Caco-2 (cell line): ENCODE measurements at regions not wholly inside any gene's neighbourhood (a gene's known extent, or its start where the extent isn't known, plus 50 kb on each side); places are given as distances from the start of the nearest gene placed in this dataset.

Experiments
- BruUV-seq: library from RNA; stranded (reverse); fragments of 400-500 nt; replicated peaks from 2 replicates; lab custom pipeline; 2021; lab: Mats Ljungman, UMichigan
- CTCF ChIA-PET: fragments of 300-600 bp; sonication (Branson Sonifier 250); formaldehyde crosslinking; loops from one replicate; lab custom pipeline; 2022; ENCODE audit warnings: antibody characterized with exemption; lab: Charles Lee
- POLR2A ChIA-PET: fragments of 300-600 bp; sonication (Branson Sonifier 250); formaldehyde crosslinking; loops from one replicate; lab custom pipeline; 2022; ENCODE audit warnings: antibody characterized with exemption; lab: Charles Lee
- DNase-seq, 2 experiments: peaks; one replicate each; pipeline versions ENCODE4 v3.0.0 to v3.0.0-alpha.2; 2020 to 2022
- H3K27me3 ChIP-seq: replicated peaks from 2 replicates; pipeline ENCODE4 v1.6.0; 2011; ENCODE audit warnings: low read length; ENCODE audit not compliant: control insufficient read depth, insufficient read depth
- H3K36me3 ChIP-seq: 2 replicates; pipeline ENCODE4 v1.5.1; 2011; ENCODE audit warnings: low read length; ENCODE audit not compliant: control insufficient read depth, insufficient read depth
- H3K4me1 ChIP-seq: fragments of 250-450 bp; sonication (Bioruptor Pico); 2 replicates; pipeline ENCODE4 v1.5.1; 2020; ENCODE audit warnings: mild to moderate bottlenecking
- H3K4me3 ChIP-seq: 2 replicates; pipeline ENCODE4 v1.5.1; 2011; ENCODE audit warnings: low read depth, mild to moderate bottlenecking, control low read depth, low read length
- H3K9me3 ChIP-seq: fragments of 250-450 bp; sonication (Bioruptor Pico); 2 replicates; pipeline ENCODE4 v1.5.1; 2020; ENCODE audit warnings: mild to moderate bottlenecking, moderate library complexity
- H3K27ac Mint-ChIP-seq: one replicate; pipeline ENCODE4 v1.8.0; 2022; ENCODE audit warnings: mixed read lengths; ENCODE audit not compliant: unreplicated experiment
- H3K27me3 Mint-ChIP-seq: one replicate; pipeline ENCODE4 v1.8.0; 2022; ENCODE audit warnings: mixed read lengths; ENCODE audit not compliant: insufficient read depth, unreplicated experiment
- H3K36me3 Mint-ChIP-seq: one replicate; pipeline ENCODE4 v1.8.0; 2022; ENCODE audit warnings: mild to moderate bottlenecking, mixed read lengths; ENCODE audit not compliant: insufficient read depth, unreplicated experiment
- H3K4me1 Mint-ChIP-seq: one replicate; pipeline ENCODE4 v1.8.0; 2022; ENCODE audit warnings: low read depth, mixed read lengths; ENCODE audit not compliant: unreplicated experiment
- H3K4me3 Mint-ChIP-seq: one replicate; pipeline ENCODE4 v1.8.0; 2022; ENCODE audit warnings: mild to moderate bottlenecking, moderate library complexity, mixed read lengths; ENCODE audit not compliant: unreplicated experiment
- H3K9me3 Mint-ChIP-seq: one replicate; pipeline ENCODE4 v1.8.0; 2022; ENCODE audit warnings: mixed read lengths; ENCODE audit not compliant: unreplicated experiment
- CTCF ChIP-seq, 2 experiments: fragments of 200-600 bp in 1 of 2; IDR thresholded peaks; 1 replicate in 1 of 2; 2 replicates in 1 of 2; pipeline versions ENCODE4 v1.5.1 to v1.8.0; 2011 to 2022; ENCODE audit warnings: antibody characterized with exemption in 1 of 2, control low read depth in 1 of 2, inconsistent platforms in 1 of 2, low read depth in 1 of 2, low read length in 1 of 2, mild to moderate bottlenecking in 1 of 2, moderate library complexity in 1 of 2; ENCODE audit not compliant: insufficient read depth in 1 of 2, severe bottlenecking in 1 of 2, unreplicated experiment in 1 of 2
- intact Hi-C: fragments of 100-400 bp; cut with micrococcal nuclease; formaldehyde crosslinking; loops from one replicate; pipeline ENCODE4 v1.10.0; 2022; ENCODE audit not compliant: unreplicated experiment

- ChIA-PET CTCF (no interaction called here), POLR2A (no interaction called here)
- Histone ChIP-seq H3K9me3 (no peaks in the 10 kb centered on the region), H3K4me1 (no peaks in the 10 kb centered on the region), H3K4me3 (no peak overlapping the region), H3K36me3 (no peaks in the 10 kb centered on the region), H3K27me3 (no peaks in the 10 kb centered on the region)
- no peak overlapping the region for H3K4me3 Mint-ChIP-seq
- no peak for DNase-seq
- no peak for TF ChIP-seq CTCF (IDR thresholded peaks at IDR 0.05; ENCODE audit: insufficient read depth in 1 of 2, low read depth in 1 of 2, low read length in 1 of 2, severe bottlenecking in 1 of 2, unreplicated experiment in 1 of 2)
- no TSS peak for BruUV-seq
- H3K4me1 Mint-ChIP-seq = no peaks in the 10 kb centered on the region
- peaks cover 9% of the 10 kb centered on the region for H3K27me3 Mint-ChIP-seq
- intact Hi-C loops = no loop called here
- H3K36me3 Mint-ChIP-seq = no peaks in the 10 kb centered on the region
- H3K9me3 Mint-ChIP-seq = no peaks in the 10 kb centered on the region
- no peak overlapping the region for H3K27ac Mint-ChIP-seq
Observed at GRCh38 chr21:38556390-38556789, 58.1 kb upstream of the ERG start.

GRCh38 chr21:38561205-38561604, 62.9 kb upstream of the ERG start:
- no peak overlapping the region for H3K4me3 Mint-ChIP-seq
- H3K4me1 Mint-ChIP-seq = no peaks in the 10 kb centered on the region
- no peaks in the 10 kb centered on the region for H3K9me3 ChIP-seq
- no peak overlapping the region for H3K27ac Mint-ChIP-seq
- peaks cover 12% of the 10 kb centered on the region for H3K27me3 Mint-ChIP-seq
- H3K4me3 ChIP-seq = no peak overlapping the region
- no peaks in the 10 kb centered on the region for H3K36me3 ChIP-seq
- ChIA-PET POLR2A (no interaction called here), CTCF (no interaction called here)
- H3K36me3 Mint-ChIP-seq = no peaks in the 10 kb centered on the region
- H3K9me3 Mint-ChIP-seq = no peaks in the 10 kb centered on the region
- DNase-seq = no peak
- BruUV-seq = no TSS peak
- intact Hi-C loops = no loop called here
- H3K27me3 ChIP-seq = no peaks in the 10 kb centered on the region
- TF ChIP-seq CTCF (IDR thresholded peaks at IDR 0.05; ENCODE audit: insufficient read depth in 1 of 2, low read depth in 1 of 2, low read length in 1 of 2, severe bottlenecking in 1 of 2, unreplicated experiment in 1 of 2) = no peak
- no peaks in the 10 kb centered on the region for H3K4me1 ChIP-seq

- H3K36me3 ChIP-seq = no peaks in the 10 kb centered on the region
- Mint-ChIP-seq H3K4me3 (no peak overlapping the region), H3K27me3 (peaks cover 12% of the 10 kb centered on the region), H3K27ac (no peak overlapping the region), H3K9me3 (no peaks in the 10 kb centered on the region), H3K36me3 (no peaks in the 10 kb centered on the region), H3K4me1 (no peaks in the 10 kb centered on the region)
- ChIA-PET POLR2A (no interaction called here), CTCF (no interaction called here)
- TF ChIP-seq CTCF (IDR thresholded peaks at IDR 0.05; ENCODE audit: insufficient read depth in 1 of 2, low read depth in 1 of 2, low read length in 1 of 2, severe bottlenecking in 1 of 2, unreplicated experiment in 1 of 2) = no peak
- H3K4me1 ChIP-seq = no peaks in the 10 kb centered on the region
- intact Hi-C loops = no loop called here
- no TSS peak for BruUV-seq
- no peak for DNase-seq
- H3K9me3 ChIP-seq = no peaks in the 10 kb centered on the region
- no peaks in the 10 kb centered on the region for H3K27me3 ChIP-seq
- H3K4me3 ChIP-seq = no peak overlapping the region
Observed at GRCh38 chr21:38561613-38562581, 63.6 kb upstream of the ERG start.
